HFF-Myc (cell line): ENCODE measurements at regions not wholly inside any gene's neighbourhood (a gene's known extent, or its start where the extent isn't known, plus 50 kb on each side); places are given as distances from the start of the nearest gene placed in this dataset.

Experiments used
- DNase-seq: peaks from one replicate; pipeline ENCODE4 v3.0.0-alpha.2; 2011; ENCODE audit warnings: low read depth; ENCODE audit errors: extremely low read depth
- H3K4me3 ChIP-seq: replicated peaks from 2 replicates; pipeline ENCODE4 v1.5.1; 2011; ENCODE audit warnings: low read depth, mild to moderate bottlenecking, control low read depth, low read length
- CTCF ChIP-seq: IDR thresholded peaks from 2 replicates; pipeline ENCODE4 v1.5.1; 2012; ENCODE audit warnings: mild to moderate bottlenecking, low read depth, low read length, control low read depth; ENCODE audit errors: missing control alignments

GRCh38 chr7:89757910-89758309, 396.4 kb upstream of the STEAP1 start:
- no peak overlapping the region for H3K4me3 ChIP-seq
- no peak for DNase-seq
- TF ChIP-seq CTCF: no peak

- DNase-seq: no peak
Observed at GRCh38 chr7:89760690-89761089, 393.6 kb upstream of the STEAP1 start.

GRCh38 chr7:89761173-89761572, 393.1 kb upstream of the STEAP1 start:
- DNase-seq: no peak
- TF ChIP-seq CTCF: no peak
- no peak overlapping the region for H3K4me3 ChIP-seq

More at GRCh38 chr7:89760690-89761089, 393.6 kb upstream of the STEAP1 start:
- no peak for TF ChIP-seq CTCF
- H3K4me3 ChIP-seq: no peak overlapping the region

GRCh38 chr7:89770161-89770560, 384.1 kb upstream of the STEAP1 start:
- no peak for DNase-seq
- H3K4me3 ChIP-seq: no peak overlapping the region
- TF ChIP-seq CTCF: no peak

- DNase-seq: no peak
Observed at GRCh38 chr7:89771003-89771636, 383.1 kb upstream of the STEAP1 start.

GRCh38 chr7:89772276-89772675, 382.0 kb upstream of the STEAP1 start:
- DNase-seq: no peak
- H3K4me3 ChIP-seq: no peak overlapping the region
- TF ChIP-seq CTCF: no peak

More at GRCh38 chr7:89771003-89771636, 383.1 kb upstream of the STEAP1 start:
- no peak for TF ChIP-seq CTCF
- no peak overlapping the region for H3K4me3 ChIP-seq

GRCh38 chr7:89773611-89774010, 380.7 kb upstream of the STEAP1 start:
- no peak for TF ChIP-seq CTCF
- no peak for DNase-seq
- H3K4me3 ChIP-seq: no peak overlapping the region
